ENCODE measurements at regions not wholly inside any gene's neighbourhood (a gene's known extent, or its start where the extent isn't known, plus 50 kb on each side); places are given as distances from the start of the nearest gene placed in this dataset.

- intact Hi-C loops (cut with micrococcal nuclease) = no loop called here
- H2AFZ ChIP-seq (ENCODE audit: low read depth, low read length) = no peak overlapping the region
- FAIRE-seq = no peak
- no peak overlapping the region for H3K9ac ChIP-seq (replicated peaks; ENCODE audit: extremely low read depth, insufficient read depth, low read length)
- dilution Hi-C loops (cut with MboI; ENCODE audit: extremely low pct_ligation_motif_present, low sequenced_read_pairs) = no loop called here
- H3K4me2 ChIP-seq (ENCODE audit: insufficient read depth, low read length) = no peak overlapping the region
- ChIA-PET POLR2A (no interaction called here), CTCF (no interaction called here)
- H3K9me3 ChIP-seq (replicated peaks; ENCODE audit: control insufficient read depth, insufficient read depth, low read length) = no peaks in the 10 kb centered on the region
- no peaks in the 10 kb centered on the region for H3K36me3 ChIP-seq (ENCODE audit: control insufficient read depth in 2 of 2, extremely low read depth in 1 of 2, insufficient read depth in 2 of 2, low read length in 2 of 2)
- no peaks in the 10 kb centered on the region for H4K20me1 ChIP-seq (replicated peaks; ENCODE audit: control insufficient read depth, extremely low read depth, insufficient read depth, low read length)
- H3K4me1 ChIP-seq (ENCODE audit: control insufficient read depth, extremely low read depth, insufficient read depth, low read length) = peaks cover 5% of the 10 kb centered on the region
- H3K27me3 ChIP-seq (ENCODE audit: control insufficient read depth in 2 of 2, insufficient read depth in 2 of 2, low read length in 2 of 2) = peaks cover 2 to 3% of the 10 kb centered on the region in 2 experiments
- TF ChIP-seq EZH2 (IDR thresholded peaks at IDR 0.05; ENCODE audit: borderline replicate concordance, low read depth, low read length, severe bottlenecking) = no peak
- no peak for TF ChIP-seq CTCF (IDR thresholded peaks at IDR 0.05; ENCODE audit: extremely low read depth in 1 of 2, insufficient read depth in 1 of 2, low read depth in 1 of 2, low read length in 2 of 2)
- TF ChIP-seq GATA2 (IDR thresholded peaks at IDR 0.05; ENCODE audit: insufficient read depth, insufficient read length, low read depth, low read length) = no peak
- no peak for TF ChIP-seq MAX (IDR thresholded peaks at IDR 0.05; ENCODE audit: insufficient read depth, insufficient read length)
- TF ChIP-seq POLR2A (IDR thresholded peaks at IDR 0.05; ENCODE audit: low read depth, low read length) = no peak
- no peak for TF ChIP-seq MYC (IDR thresholded peaks at IDR 0.05; ENCODE audit: low read depth, low read length)
- no peak for TF ChIP-seq JUN (IDR thresholded peaks at IDR 0.05; ENCODE audit: borderline replicate concordance, insufficient read depth, insufficient read length, low read depth)
- no peak for TF ChIP-seq POLR2AphosphoS5 (IDR thresholded peaks at IDR 0.05; ENCODE audit: insufficient read depth, low read depth, low read length)
- TF ChIP-seq FOS (IDR thresholded peaks at IDR 0.05; ENCODE audit: borderline replicate concordance, insufficient read depth, low read length) = no peak
- no peak overlapping the region for H3K27ac ChIP-seq (ENCODE audit: insufficient read depth, low read depth, low read length)
- DNase-seq (ENCODE audit: low read depth, low spot score) = no peak
- H3K79me2 ChIP-seq (ENCODE audit: control insufficient read depth, insufficient read depth, low read length) = no peaks in the 10 kb centered on the region
- BruUV-seq (replicated peaks) = no TSS peak
- no peaks in the 10 kb centered on the region for H3K9me1 ChIP-seq (replicated peaks; ENCODE audit: control insufficient read depth, extremely low read depth, insufficient read depth, low read length)
- H3K4me3 ChIP-seq (replicated peaks in 1 of 3; ENCODE audit: insufficient read depth in 1 of 3, low read depth in 1 of 3, low read length in 3 of 3) = no peak overlapping the region
These were observed 186.2 kb upstream of the RASGRP1 start for GRCh38 chr15:38750786-38751185.

Data from endothelial cell of umbilical vein (primary cell).